HG02870 (cell line): ENCODE measurements at regions not wholly inside any gene's neighbourhood (a gene's known extent, or its start where the extent isn't known, plus 50 kb on each side); places are given as distances from the start of the nearest gene placed in this dataset.
"Not testable (repeated sequence)": the region's sequence is repeated elsewhere in the genome, so short reads cannot be mapped to it uniquely, and the experiment has no call there.

Source experiments
- ATAC-seq: cut with Tn5 transposase; IDR thresholded peaks from one replicate; pipeline ENCODE4 v1.9.1; 2021; ENCODE audit warnings: mild to moderate bottlenecking, moderate library complexity; ENCODE audit not compliant: unreplicated experiment

DNA sequence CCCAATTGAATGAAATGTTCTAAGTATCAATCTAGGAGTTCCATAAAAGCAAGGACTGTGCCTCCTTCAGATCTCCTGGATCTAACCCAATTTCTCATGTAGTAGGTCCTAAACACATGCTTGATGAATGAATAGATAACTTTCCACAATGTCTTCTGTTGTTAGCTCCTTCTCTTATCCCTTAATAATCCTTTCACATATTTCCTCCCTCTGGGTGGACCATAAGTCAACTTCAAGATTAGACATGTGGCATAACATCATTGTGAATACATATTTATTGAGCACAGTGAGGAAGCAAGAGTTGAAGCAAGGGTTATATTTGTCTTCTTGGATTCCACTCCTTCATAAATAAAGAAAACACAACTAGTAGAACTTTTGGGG, 108.6 kb upstream of the EGFLAM start:
- no peak for ATAC-seq

DNA sequence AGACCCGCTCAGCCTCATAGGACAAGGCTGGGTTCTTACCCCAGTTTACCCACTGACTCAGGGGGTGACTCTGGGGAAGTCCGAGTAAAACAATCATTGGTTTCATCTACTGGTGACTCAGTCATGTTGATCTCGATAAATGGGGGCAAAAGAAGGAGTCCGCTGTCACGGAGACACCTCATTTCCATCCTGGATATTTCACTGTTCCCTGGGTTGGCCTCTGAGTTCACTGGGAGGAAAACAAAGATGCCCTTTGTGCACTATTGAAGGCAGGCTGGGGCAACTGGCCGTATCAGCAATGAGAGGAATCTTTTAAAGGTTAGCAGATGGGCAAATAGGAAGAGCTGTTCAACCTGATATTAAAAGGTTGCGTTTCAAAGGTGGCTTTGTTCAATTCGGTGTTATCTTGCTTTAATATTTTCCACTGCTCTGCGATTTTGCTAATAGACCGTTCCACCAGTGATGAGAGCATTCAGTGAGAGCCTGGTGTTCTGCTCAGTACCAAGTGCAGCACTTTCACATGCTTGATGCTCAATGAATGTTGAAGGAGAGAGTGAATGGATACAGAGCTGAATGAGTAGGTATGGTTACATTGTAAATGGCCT, 110.2 kb upstream of the EGFLAM start:
- no peak for ATAC-seq

DNA sequence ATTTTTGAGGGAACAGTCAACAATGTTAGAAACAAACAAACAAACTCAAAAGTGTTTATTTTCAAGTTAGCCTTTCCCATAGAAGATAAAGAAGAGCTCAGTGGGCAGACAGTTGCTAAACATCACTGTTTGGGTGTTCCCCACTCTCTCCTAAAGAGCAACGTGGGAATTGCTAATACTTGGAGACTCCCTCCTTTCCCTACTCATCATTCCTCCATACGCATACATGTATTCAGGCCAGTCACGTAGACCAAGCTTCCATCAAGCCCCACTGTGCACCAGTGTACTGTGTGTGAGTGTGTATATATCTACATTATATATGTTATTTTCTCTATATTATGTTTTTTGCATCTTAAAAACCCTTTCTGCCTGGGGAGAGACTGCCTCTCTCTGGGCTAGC, 115.0 kb upstream of the EGFLAM start:
- ATAC-seq: no peak

DNA sequence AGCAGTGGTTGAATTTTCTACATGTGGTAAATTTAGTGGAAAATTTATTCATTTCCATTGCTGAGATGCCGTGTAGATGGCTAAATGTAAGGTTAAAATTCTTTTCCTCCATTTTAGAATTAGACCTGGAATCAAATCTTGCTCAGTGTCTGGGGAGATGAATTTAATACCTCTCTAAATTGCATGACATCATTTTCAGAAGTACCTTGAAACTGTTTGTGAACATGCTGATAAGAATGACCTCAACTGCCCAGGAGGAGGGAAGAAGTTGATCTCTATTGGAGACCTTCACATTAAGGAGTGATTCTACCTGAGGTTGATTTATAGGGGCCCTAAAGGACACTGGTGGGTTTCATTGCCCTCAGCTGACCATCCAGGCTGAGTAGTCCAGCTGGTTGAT, 116.7 kb upstream of the EGFLAM start:
- no peak for ATAC-seq

DNA sequence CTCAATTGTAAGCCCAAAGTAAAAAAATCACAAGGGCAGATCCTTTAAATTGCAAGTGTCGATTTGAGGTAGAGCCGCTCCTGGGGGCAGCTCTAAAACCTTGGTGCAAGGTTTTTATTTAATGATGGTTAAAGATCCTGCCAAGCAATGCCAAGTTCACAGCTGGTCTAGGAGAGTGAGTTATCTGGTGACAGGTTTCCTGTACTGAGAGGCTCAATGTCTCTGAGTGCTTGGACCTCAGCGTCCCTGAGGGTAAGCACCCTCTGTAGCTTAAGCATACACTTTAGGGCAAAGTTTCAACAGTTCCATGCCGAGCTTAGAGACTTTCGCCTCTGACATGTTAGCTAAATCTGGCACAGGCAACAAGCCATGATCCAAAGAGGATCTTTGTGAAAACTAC, 119.8 kb upstream of the EGFLAM start:
- ATAC-seq: no peak

DNA sequence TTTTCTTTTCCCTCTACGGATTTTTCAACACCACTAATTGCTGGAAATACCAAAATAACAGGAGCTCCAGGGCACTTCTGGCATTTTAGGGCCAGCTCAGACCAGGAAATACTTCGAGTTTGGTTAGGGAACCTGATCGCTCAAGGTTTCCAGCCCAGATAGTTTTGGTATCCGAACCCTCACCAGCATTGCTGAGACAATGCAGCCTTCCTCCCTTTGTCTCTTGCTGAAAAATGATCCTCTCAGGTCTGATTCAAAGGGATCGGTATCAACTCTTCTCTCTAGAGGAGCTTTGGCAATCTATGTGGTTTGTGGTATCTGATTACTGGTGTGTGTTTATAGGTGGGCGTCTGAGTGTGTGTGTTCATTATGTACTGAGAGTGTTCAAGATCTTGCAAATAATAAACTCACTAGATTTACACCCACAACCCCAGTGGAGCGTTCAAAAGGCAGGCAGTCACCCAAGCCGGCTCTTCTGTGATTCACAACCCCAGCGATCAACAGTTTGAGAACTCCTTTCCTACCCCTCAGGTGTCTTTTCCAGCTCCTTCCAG, 122.8 kb upstream of the EGFLAM start:
- ATAC-seq: no peak

DNA sequence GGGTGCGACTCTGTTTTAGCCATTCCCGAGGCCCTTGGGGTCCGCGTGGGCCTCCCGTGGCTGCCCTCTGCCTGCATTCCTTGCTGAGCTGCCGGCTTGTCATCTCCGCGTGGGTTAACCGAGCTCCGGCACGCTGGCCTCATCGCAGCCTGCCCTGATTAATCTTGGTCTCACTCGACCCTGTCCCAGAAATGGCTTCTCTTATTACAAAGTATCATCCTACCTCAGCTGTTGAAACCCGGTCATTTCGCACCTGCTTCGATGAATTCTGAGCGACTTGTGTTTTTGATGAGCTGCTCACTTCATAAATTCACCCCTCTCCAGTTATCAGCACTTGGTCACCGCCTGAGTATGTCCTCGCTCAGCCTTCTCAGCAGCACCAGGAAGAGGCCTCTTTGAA, 123.5 kb upstream of the EGFLAM start:
- no peak for ATAC-seq

DNA sequence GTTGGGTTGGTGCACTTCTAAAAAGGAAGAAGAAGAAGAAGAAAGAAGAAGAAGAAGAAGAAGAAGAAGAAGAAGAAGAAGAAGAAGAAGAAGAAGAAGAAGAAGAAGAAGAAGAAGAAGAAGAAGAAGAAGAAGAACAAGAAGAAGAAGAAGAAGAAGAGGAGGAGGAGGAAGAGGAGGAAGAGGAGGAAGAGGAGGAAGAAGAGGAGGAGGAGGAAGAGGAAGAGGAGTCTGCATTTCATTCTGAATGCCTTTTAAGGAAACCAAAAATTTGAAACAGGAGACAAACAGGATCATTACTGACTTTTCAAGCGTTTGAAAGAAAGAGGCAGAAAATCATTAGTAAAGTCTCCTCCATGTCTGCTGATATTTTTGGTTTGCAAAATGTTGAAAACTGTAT, 124.1 kb upstream of the EGFLAM start:
- ATAC-seq: not testable (repeated sequence)

DNA sequence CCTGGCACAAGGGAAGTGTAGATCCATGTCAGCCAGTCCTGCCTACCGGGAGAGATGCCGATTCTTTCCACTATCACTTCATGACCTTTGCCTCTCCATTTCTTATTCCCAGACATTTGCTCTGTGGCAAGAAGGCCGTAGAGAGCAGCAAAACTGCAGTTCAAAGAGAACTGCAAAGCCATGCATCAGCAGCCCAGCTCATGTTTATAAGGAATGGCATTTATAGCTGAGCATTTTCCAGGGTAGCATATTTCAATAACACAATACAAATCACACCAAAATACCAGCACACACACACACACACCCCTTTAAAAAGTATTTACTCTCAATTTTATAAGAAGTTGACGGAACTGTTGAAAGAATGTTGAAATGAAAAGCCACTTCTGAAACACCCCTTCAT, 126.7 kb upstream of the EGFLAM start:
- ATAC-seq: no peak

DNA sequence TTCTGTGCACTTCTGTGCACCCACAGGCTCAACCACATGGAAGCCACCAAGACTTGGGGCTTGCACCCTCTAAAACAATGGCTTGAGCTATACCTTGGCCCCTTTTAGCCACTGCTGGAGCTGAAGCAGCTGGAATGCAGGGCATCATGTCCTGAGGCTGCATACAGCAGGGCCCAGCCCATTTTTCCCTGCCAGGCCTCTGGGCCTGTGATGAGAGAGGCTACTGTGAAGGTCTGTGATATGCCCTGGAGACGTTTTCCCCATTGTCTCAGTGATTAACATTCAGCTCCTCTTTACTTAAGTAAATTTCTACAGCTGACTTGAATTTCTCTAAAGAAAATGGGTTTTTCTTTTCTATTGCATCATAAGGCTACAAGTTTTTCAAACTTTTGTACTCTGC, 134.0 kb upstream of the EGFLAM start:
- no peak for ATAC-seq

DNA sequence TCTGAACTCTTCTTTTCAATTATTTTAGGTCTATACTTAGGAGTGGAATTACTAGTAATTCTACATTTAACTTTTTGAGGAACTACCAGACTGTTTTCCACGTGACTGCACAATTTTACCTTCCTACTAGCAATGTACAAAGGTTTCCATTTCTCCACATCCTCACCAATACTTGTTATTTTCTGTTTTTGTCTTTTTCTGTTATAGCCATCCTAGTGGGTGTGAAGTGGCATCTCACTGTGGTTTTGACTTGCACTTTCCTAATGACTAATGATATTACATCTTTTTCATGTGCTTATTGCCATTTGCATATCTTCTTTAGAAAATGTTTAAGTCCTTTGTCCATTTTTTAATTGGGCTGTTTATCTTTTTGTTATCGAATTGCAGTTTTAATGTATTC, 136.9 kb upstream of the EGFLAM start:
- no peak for ATAC-seq

DNA sequence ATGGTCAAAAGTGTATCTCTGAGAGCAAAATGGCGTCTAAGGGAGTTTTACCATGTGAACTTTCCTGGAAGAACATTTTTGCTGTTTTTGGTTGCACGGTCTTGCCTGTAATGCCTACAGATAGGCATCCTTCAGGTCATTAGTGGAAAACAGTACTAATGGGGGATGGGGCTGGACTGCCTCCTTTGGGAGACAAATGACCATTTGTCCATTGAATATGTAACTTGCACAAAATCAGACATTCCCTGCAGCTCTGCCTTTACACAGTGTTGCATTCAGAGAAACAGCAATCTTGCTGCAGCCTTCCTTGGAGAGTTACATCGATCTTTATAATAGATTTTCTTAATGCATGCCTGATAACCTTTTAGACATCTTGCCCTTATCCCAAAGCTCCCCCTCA, 138.5 kb upstream of the EGFLAM start:
- no peak for ATAC-seq

DNA sequence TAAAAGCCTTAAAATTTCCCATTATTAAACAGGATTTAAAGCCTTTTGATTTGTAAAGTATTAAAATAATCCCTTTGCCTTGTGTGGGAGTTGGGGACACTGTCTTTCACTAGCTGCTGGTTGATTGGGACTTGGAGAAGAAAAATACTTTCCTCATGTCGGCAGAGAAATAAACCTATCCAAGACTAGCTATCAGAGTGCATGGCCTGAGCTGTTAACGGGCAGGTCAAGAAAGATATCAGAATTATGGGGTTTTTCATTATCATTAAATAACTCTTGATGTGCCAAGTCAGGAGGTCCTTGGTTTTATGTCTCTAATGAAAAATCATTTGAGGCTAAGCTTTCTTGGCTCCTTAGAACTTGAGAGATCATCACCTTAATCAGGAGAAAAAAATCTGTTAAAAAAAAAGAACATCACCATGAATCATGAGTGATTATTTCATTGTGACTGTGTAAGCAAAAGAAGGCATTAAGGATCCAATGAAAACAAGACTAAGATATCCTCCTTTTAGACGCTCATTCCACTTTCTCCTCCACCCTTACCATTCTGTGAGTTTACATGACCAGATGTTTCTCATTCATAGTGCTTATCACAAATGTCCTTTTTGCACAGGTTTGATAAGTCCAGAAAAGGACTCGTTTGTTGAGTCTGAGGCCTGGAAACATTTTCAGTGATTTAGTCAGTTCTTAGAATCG, 140.4 kb upstream of the EGFLAM start:
- no peak for ATAC-seq

DNA sequence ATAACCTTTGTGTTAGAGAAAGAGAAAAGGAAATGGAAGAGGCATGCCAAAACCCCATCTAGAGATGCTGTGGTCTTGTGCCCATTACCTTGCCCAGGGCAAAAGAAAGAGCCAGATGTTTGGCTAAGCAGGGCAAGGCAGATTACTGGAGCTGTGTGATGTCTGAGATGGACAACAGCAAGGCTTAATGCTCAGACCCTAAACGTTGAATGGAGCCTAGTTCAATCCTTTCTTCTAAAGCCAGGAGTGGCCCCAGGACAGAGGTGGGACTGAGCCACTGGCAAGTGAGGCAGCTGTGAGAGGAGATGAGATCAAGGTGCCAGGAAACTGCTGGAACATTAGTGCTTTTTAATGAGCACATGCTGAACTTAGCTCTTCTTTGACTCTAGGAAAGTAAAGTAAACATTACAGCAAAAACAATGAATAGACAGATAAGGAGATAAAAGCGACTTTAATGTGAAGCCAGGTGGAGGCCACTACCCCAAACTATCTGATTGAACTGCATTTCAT, 143.0 kb upstream of the EGFLAM start:
- ATAC-seq: no peak

DNA sequence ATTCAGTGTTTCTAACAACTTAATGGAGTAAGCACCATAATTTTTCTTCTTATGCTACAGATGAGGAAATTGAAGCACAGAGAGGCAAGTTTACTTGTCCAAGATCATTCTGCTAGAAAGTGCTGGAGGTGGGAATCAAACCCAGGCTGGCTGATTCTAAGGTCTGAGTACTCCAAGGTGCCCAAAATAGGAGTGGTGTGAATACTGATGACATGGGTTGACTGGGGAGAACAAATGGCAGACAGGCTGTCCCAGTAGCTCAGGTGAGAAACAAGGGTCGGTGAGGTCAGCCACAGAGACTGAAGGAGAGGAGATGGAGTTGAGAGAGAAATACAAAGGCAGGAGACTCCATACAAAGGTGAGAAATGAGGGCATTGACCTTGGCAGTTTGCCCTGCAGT, 144.5 kb upstream of the EGFLAM start:
- ATAC-seq: no peak

DNA sequence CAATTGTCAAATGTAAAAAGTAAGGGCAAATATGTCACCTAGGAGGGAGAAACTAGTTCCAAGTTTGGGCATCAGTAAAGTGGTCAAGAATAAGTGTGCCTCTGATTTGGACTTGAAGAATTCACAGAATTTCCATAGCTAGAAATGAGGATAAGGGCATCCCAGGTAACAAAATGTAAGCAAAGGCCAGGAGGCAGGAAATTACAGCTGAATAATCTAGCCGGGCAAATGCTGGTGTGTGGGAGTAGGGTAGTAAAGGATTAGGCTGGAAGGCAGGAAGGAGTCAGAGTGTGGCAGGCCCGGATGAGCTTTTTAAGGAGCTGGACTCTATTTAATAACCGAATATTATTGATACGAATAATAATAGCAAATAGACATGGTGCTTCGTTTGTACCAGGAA, 144.9 kb upstream of the EGFLAM start:
- no peak for ATAC-seq

DNA sequence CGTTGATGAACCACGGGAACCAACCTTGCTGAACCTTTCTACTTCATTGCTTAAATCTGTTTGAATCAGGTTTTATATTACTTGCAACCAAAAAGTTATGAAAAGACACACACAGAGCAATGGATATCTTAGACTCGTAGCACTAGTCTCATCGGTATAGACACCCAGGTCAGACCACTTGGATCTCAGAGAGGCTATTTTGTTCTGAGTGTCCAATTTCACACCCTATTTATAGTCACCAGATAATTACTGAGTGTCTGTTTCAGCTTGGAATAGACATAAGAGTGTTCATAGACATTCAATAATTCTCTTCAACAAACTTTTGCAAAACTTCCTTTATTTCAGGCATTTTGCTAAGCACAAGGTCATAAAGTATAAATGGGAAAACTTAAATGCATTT, 145.4 kb upstream of the EGFLAM start:
- ATAC-seq: no peak

DNA sequence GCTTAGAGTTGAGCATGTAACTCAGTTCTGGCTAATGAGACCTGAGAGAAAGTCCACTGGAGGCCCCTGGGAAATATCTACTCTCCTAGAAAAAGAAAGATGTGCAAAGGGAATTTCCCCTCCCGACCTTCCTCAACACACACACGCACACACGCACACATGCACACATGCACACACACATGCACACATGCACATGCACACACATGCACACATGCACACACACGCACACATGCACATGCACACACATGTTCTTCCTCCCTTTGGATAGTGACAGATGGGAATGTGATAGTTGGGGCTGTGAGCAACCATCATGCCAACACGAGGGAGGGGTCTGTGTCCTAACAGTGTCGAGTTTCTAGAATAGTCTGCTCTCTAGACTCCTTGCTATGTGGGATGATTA, 148.2 kb upstream of the EGFLAM start:
- no peak for ATAC-seq

DNA sequence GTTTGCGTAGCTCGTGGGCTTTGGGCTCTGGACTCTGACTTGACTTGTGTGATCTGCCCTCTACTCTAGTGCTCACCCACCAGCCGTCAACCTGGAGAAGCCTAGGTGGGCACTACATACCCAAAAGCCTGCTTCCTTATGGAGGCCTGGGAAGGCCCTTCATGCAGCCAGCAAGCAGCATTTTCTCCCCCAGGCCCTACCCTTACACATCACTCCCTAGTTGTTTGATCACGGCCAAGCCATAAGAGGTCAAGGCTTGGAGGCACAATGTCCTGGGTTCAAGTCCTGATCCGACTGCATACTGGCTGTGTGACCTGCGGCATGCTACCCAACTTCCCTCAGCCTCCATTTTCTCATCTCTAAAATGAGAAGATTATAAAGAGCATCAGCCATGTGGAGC, 151.3 kb upstream of the EGFLAM start:
- ATAC-seq: no peak

DNA sequence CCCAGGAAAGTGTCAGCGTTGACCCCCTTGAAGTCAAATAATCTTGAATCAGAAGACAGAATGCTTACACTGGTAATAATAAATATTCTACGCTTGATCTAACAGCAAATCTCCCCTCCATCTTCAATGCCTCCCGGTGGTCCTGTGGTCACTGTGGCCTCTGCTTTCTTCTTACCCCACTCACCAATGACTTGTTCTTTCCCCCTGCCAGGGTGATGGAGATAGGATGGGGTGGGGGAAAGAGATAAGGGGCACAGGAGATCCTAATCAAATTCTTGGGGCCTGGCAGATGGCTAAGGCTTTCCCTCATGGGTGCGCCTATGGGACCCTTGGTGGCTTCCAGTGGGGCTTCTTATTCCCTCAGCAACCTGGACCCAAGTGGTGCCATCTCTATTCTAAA, 152.6 kb upstream of the EGFLAM start:
- ATAC-seq: no peak

DNA sequence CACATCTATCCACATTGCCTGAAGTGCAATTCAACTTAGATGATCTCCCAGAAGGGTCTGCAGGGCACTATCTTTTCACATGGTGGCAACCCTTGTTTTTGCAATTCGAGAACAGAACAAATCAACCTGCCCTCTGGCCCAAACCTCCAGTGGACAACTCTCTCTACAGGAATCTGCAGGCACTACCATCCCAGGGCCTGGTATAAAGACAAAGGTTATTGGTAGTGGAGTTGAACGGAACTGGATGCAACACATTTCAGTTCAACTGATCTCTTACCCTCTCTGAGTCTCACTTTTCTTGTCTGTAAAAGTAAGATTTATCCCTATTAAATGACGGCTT, 153.2 kb upstream of the EGFLAM start:
- ATAC-seq: no peak

DNA sequence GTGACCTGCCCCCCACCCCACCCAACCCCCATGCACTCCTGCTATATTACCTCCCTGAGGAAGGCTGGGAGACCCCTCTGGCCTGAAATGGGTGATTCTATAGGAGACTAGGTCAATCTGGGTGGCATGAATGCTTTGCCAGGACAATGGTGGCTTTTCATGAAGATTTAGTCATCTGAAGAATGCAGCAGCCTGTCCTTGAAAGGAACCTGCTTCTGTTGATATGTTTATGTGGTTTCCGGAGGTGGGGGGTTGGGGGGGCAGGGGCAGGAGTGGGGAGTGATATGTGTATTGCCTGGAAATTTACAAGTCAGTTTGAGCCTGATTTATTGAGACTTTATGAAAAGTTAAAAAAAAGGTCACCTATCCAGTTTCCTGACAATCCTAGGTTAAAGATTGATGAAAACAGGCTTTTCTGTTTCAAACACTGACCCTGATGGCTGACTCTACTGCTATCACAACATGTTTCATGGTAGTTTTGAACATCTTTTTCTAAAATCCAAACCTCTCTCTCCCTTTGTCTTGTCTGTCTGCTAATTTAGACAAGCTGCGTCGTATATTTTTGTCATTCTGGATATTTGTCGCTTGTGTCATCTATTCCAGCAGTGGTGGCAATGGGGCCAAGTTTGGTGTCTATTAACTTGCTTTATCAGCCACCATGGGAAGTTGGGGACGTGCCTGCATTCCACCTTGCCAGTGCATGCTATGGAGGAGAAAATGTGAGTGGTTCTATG, 153.7 kb upstream of the EGFLAM start:
- no peak for ATAC-seq
